ENCODE measurements at regions not wholly inside any gene's neighbourhood (a gene's known extent, or its start where the extent isn't known, plus 50 kb on each side); places are given as distances from the start of the nearest gene placed in this dataset.
"Not testable (repeated sequence)": the region's sequence is repeated elsewhere in the genome, so short reads cannot be mapped to it uniquely, and the experiment has no call there.

DNA sequence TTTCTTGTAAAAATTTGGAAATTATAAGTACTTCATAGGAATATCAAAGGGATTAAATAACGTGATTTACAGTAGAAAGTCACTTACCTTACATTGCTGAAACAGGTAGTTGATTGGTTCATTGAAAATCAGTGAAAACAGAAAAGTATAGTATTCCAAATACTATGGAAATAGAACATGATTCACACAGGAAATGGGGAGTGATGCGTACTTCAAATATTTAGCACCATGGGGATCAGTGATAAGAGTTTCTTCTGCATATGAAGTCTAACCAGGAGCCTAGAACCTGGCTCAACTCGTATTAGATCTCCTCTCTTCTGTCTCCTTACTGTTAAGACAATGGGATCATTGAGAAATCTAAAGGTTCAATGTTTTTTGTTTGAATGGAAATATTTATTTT lies 133.3 kb downstream of the FAM174A start:
- no peak overlapping the region for H3K27ac ChIP-seq
- H3K4me3 ChIP-seq: no peak overlapping the region
- no peaks in the 10 kb centered on the region for H3K36me3 ChIP-seq
- ATAC-seq (no peak), DNase-seq (no peak)
- H3K4me1 ChIP-seq: no peaks in the 10 kb centered on the region
- no peaks in the 10 kb centered on the region for H3K27me3 ChIP-seq (ENCODE audit: low read depth)
- intact Hi-C loops (cut with DNase I): no loop called here
- no peaks in the 10 kb centered on the region for H3K9me3 ChIP-seq
- no peak for TF ChIP-seq CTCF (IDR thresholded peaks at IDR 0.05)

DNA sequence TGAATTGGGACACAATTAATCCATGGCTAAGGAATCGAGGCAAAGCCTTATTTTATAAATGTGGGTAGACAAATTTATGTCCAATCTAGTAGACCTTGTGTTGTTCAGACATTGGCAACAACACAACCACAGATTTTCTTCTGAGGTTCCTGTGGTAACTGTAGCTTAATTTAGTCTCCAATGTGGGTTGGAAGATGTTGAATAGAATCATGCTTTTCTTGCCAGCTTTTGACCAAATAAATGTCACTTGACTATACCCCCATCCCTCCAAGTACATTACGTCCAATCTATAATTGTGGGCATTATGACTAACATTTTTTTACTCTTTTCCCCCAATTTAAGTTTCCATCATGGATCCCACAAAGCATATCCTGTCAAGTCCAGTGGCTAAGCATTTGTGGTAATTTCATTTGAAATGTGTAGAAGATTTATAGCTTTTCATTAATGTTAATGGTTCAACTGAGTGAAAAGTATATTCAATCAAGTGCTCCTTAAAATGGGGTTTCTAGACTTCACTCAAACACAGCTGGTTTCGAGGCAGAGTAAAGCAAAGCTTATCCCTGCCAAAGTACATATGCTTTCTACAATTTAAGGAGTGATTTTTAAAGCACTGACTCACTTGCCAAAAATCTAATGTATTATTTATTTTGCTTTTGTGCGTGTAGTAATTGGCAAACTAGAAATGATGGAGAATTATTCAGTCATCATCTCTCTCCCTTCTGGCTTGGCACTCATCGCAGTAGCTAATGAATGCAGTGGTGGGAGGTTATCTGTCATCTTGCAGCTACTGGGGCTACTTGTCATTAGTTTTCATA lies 141.8 kb downstream of the FAM174A start:
- H3K4me3 ChIP-seq: no peak overlapping the region
- no peak for TF ChIP-seq CTCF (IDR thresholded peaks at IDR 0.05)
- H3K27me3 ChIP-seq (ENCODE audit: low read depth): no peaks in the 10 kb centered on the region
- no peak overlapping the region for H3K27ac ChIP-seq
- ATAC-seq (no peak), DNase-seq (no peak)
- no peaks in the 10 kb centered on the region for H3K36me3 ChIP-seq
- intact Hi-C loops (cut with DNase I): no loop called here
- H3K4me1 ChIP-seq: no peaks in the 10 kb centered on the region
- no peaks in the 10 kb centered on the region for H3K9me3 ChIP-seq

GRCh38 chr5:100682625-100683024 lies 147.5 kb downstream of the FAM174A start:
- Histone ChIP-seq H3K4me1 (no peaks in the 10 kb centered on the region), H3K4me3 (no peak overlapping the region), H3K36me3 (no peaks in the 10 kb centered on the region), H3K9me3 (peaks cover 12% of the 10 kb centered on the region), H3K27me3 (ENCODE audit: low read depth) (no peaks in the 10 kb centered on the region), H3K27ac (no peak overlapping the region)
- TF ChIP-seq CTCF (IDR thresholded peaks at IDR 0.05): no peak
- no peak for ATAC-seq
- no peak for DNase-seq
- intact Hi-C loops (cut with DNase I): no loop called here

DNA sequence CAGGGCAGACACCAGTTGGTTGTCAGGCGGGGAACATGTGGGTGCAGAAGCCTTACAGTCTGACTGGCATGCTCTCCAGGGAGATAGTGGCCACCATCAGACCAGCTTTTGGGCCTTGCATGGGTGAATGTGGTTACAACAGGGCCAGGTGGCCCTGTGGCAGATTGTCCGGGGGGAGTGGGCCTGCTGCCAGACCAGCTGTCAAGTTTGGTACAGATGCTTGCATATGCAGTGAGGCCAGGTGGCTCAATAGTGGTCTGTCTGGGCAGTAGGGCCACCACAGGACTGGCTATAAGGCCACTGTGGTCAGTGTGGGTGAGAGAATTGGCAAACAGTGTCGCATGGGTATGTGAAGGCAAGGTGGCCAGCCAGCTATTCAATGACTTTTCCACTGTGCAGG lies 148.7 kb downstream of the FAM174A start:
- no peak for DNase-seq
- Histone ChIP-seq H3K27ac (no peak overlapping the region), H3K4me1 (no peaks in the 10 kb centered on the region), H3K4me3 (no peak overlapping the region), H3K36me3 (no peaks in the 10 kb centered on the region), H3K27me3 (ENCODE audit: low read depth) (no peaks in the 10 kb centered on the region), H3K9me3 (peaks cover 12% of the 10 kb centered on the region)
- intact Hi-C loops (cut with DNase I): no loop called here
- TF ChIP-seq CTCF (IDR thresholded peaks at IDR 0.05): no peak
- no peak for ATAC-seq

DNA sequence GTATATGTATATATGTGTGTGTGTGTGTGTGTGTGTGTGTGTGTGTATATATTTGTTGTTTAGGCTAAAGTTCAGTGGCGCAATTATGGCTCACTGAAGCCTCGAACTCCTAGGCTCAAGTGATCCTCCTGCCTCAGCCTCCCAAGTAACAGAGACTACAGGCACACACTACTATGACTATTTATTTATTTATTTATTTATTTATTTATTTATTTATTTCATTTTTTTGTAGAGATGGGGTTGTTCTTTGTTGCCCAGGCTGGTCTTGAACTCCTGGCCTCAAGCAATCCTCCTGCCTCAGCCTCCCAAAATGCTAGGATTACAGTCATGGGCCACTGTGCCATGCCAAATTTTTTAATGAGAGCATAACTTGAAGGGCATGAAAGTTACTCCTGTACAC lies 149.9 kb downstream of the FAM174A start:
- H3K4me3 ChIP-seq; H3K27ac ChIP-seq; H3K27me3 ChIP-seq (ENCODE audit: low read depth); DNase-seq; ATAC-seq; H3K4me1 ChIP-seq; intact Hi-C loops (cut with DNase I); H3K36me3 ChIP-seq: not testable (repeated sequence)
- H3K9me3 ChIP-seq: peaks cover 12% of the 10 kb centered on the region

DNA sequence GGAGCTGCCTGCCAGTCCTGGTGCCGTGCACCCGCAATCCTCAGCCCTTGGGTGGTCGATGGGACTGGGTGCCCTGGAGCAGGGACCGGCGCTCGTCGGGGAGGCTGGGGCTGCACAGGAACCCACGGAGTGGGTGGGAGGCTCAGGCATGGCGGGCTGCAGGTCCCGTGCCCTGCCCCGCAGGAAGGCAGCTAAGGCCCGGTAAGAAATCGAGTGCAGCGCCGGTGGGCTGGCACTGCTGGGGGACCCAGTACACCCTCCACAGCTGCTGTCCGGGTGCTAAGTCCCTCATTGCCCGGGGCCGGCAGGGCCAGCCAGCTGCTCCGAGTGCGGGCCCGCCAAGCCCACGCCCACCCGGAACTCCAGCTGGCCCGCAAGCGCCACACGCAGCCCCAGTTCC lies 153.7 kb downstream of the FAM174A start:
- H3K27me3 ChIP-seq (ENCODE audit: low read depth); H3K4me3 ChIP-seq; intact Hi-C loops (cut with DNase I); H3K9me3 ChIP-seq; H3K27ac ChIP-seq; H3K4me1 ChIP-seq; ATAC-seq; DNase-seq; H3K36me3 ChIP-seq: not testable (repeated sequence)
